Daoy (cell line): ENCODE measurements at regions not wholly inside any gene's neighbourhood (a gene's known extent, or its start where the extent isn't known, plus 50 kb on each side); places are given as distances from the start of the nearest gene placed in this dataset.
A peak's percentile ranks its signal among the peaks of the same experiment; 100 is the strongest.

Experiments used
- DNase-seq: peaks from one replicate; pipeline ENCODE4 v3.0.0-alpha.2; 2015; ENCODE audit warnings: low read depth

DNA sequence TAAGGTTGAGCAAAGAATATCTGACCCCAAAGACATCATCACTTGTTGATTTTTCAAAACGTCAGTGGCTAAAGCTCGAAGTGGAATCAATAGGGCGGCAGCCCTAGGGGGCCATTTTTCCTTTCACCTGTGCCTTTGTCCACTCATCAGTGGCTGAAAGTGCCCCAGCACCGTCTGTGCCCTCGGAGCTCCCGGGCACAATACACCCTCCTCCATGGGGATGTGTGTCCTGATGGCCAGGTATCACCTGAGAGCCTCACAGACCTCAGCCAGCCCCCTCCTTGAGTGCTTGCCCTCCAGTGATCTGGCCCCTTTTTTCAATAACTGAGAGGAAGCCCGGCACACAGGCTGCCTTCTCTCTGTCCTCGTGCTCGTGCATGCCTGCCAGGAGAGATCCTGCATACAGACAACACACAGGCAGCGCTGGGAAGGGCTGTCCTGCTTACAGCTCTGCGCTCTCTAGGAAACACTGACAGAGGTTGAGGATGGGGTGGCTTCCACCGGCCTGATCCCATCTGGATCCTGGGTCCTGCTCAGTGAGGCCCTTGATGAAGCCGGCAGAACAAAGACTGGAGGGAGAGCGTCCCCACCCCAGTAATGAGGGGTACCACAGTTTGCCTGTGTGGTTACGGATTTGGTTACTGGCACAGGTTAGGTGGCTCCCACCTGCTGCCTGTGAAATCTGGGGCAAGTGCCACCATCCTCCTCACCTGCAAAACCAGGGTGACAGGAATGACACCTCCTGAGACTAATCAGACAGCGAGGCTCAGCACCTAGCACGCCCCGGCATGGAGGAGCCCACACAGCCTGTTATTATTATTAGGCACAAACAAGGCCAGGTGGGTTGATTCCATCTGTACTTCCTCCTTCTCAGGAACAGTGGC lies 197.5 kb upstream of the RAB6C start:
- no peak for DNase-seq

GRCh38 chr2:129782633-129782990 lies 196.9 kb upstream of the RAB6C start:
- no peak for DNase-seq

GRCh38 chr2:129784486-129784885 lies 195.0 kb upstream of the RAB6C start:
- no peak for DNase-seq

DNA sequence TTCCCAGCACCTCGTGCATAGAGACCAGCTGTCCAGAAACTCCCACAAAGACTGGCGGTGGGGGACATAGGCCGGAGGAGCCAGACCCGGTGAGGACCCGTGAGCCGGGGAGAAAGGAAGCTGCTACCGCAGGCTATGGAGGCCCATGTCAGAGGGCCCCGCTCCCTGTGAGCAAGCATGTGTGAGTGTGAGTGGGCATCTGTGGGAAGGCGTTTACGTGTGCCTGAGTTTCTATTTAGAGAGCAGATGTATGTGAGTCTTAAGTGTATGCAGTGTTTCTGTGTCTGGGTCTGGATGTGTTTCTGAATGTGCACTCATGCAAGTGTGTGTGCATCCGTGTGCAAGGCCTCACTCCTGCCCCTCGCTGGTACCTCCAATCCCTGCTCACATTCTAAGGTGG lies 187.8 kb upstream of the RAB6C start:
- no peak for DNase-seq

DNA sequence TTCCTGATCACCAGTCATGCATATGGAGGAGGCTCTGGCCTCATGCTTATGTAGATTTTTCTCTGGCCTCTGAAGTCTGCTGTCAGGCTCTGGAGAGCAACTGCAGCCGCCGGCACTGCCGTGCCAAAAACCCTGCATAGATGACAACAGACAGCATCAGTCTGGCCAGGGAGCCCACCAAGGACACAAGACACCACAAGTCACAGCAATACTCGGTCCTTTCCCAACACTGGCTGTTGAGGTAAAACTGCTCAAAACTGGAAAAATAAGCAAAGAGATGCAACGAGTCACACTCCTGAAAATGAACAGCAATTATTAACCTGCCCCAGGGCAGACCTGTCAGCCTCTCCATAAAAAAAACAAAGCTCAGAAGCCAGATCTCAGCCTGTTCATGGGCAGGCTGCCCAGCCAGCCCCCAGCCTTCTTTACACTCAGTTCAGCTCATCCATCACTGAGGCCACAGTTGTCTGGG lies 186.0 kb upstream of the RAB6C start:
- no peak for DNase-seq

GRCh38 chr2:129794116-129794515 lies 185.3 kb upstream of the RAB6C start:
- DNase-seq: no peak

- DNase-seq: no peak
Observed at GRCh38 chr2:129794540-129794939, 184.9 kb upstream of the RAB6C start.

DNA sequence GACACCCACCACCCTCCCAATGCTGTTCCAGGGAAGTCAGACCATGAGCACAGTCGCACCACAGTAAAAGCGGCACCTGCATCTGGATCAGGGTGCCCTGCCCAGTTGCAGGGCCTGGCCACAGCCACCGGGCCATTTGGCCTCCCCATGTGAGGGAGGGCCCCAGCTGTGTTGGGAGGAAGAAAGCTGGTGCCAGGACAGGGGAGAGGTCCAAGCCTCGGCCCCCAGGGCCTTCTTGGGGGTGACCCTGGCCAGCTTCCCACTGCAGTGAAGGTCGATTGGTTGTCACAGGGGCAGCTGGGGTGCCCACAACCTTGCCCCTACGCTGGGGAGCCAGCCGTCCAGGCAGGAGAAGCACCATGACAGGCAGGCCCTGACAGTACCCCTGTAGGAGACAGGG lies 183.2 kb upstream of the RAB6C start:
- no peak for DNase-seq

GRCh38 chr2:129796801-129797488 lies 182.5 kb upstream of the RAB6C start:
- DNase-seq: no peak

GRCh38 chr2:129797489-129798300 lies 181.8 kb upstream of the RAB6C start:
- DNase-seq: no peak

GRCh38 chr2:129798301-129798581 lies 181.2 kb upstream of the RAB6C start:
- no peak for DNase-seq

DNA sequence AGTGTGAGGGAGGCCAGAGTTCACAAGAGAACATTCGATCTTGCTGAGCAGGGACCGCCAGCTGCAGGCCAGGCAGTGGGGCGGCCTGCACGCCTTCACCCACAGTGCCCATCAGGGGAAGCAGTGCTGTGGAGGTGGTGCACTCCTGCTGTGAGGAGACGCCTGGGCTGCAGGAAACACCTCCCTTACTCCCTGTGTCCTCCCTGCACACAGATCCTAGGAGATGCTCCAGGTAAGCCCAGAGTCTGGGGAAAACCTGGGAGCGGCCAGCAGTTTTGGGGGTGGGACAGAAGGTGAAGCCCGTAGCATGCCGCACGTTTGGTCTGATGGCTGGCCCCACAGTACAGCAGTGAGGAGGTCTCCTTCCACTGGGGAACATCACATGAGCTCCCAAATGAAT lies 180.8 kb upstream of the RAB6C start:
- no peak for DNase-seq

- DNase-seq: no peak
Observed at GRCh38 chr2:129799036-129799958, 180.2 kb upstream of the RAB6C start.

DNA sequence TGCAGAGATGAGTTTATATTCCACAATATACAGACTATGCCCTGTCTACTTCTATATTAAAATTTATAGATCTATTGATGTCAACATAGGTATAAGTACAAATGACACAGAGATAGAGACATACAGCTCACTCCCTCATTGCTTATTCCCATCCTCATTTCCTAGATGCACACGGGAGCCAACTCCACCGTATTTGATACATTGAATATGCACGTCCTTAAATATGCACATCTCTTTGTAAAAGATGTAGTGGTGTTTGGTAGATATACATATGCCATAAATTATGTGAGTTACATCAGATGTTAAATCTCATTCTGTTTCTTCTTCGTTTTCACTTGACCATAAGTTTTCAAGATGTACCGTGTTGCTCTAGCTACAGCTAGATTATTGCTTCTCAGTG lies 179.2 kb upstream of the RAB6C start:
- DNase-seq: no peak

- no peak for DNase-seq
Observed at GRCh38 chr2:129800686-129801085, 178.8 kb upstream of the RAB6C start.

DNA sequence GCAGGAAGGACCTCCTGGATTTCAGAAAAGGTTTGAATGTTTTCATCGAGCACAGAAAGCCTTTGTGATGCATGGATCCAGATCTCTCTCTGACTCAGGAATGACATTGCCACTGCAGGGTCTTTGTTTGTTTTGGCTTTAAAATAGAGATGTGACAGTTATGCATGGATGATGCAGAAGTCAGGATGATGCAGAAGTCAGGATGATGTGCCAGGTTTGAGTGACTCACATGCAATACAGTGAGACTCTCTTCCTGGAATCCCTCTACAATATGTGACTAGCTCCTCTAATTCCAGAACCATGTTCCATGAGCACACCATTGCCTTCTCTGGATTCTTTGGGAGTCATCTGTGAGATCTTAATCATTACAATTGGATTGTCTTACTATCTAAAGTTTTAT lies 177.9 kb upstream of the RAB6C start:
- DNase-seq: peak; percentile 35

- no peak for DNase-seq
Observed at GRCh38 chr2:129802290-129802689, 177.2 kb upstream of the RAB6C start.

GRCh38 chr2:129803032-129803431 lies 176.4 kb upstream of the RAB6C start:
- no peak for DNase-seq

DNA sequence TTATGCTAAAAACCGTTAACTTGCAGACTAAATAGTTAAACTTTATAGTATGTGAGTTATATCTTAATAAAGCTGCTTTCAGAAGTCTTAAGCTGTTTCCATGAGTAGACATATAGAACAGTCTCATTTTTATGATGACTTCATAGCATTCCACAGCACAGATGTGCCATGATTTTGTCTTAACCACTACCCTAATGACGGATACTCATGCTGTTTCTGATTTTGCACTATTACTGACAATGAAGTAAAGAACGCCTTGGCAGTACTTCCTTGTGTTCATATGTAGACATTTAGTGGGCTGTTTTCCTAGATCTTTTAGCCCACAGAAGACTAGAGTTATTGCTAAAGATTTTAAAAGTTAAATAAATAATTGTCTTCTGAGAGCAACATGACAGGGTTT lies 175.6 kb upstream of the RAB6C start:
- no peak for DNase-seq

DNA sequence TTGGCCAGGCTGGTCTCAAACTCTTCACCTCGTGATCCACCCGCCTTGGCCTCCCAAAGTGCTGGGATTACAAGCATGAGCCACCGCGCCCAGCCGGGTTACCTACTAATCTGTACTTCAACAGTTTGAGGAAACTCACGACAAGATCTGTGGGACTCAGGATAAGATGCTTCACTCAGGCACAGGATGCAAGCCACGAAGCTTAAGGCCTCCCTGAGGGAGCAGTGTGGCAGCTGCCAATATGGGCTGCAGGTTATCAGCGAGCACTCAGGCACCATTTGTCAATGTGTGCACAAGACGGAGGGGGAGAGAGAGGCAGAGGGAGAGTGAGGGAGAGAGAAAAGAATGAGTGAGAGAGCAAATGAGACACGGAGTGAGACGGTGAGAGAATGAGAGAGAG lies 173.6 kb upstream of the RAB6C start:
- no peak for DNase-seq

DNA sequence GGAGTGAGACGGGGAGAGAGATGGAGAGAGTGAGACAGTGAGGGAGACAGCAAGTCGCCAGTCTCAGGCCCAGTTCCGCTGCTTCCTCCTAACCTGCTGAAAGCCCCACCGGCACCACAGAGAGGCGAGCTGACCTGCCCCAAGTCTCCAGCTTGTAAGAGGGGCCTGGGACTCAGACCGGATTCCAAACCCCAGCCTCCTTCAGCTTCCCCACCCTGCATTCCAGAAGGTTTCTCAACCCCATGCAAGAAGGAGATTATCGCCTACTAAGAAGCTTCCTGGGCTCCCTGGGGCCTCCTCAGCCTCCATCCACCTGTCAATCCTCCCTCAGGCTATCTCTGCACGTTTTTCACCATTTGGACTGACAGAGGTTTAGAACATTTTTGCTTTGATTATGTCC lies 173.1 kb upstream of the RAB6C start:
- no peak for DNase-seq

- no peak for DNase-seq
Observed at GRCh38 chr2:129806990-129807389, 172.5 kb upstream of the RAB6C start.
